Liver (tissue), 3 donors: ENCODE measurements at regions not wholly inside any gene's neighbourhood (a gene's known extent, or its start where the extent isn't known, plus 50 kb on each side); places are given as distances from the start of the nearest gene placed in this dataset.

Experiments used
- RXRA ChIP-seq, 2 donors: IDR thresholded peaks; 2 replicates each; pipeline ENCODE4 v1.6.1; 2017 to 2018; ENCODE audit warnings: antibody characterized with exemption in 2 of 2, mild to moderate bottlenecking in 1 of 2
- TAF1 ChIP-seq: conservative IDR thresholded peaks from 2 replicates; pipeline ENCODE4 v1.6.1; 2016; ENCODE audit warnings: antibody characterized with exemption, mild to moderate bottlenecking
- TF ChIP-seq, protein P1 (sequence below): fragments of 150-350 bp; IDR thresholded peaks from 2 replicates; pipeline ENCODE4 v1.5.1; 2017; ENCODE audit warnings: improper control_type of control experiment, low read depth, low read length; ENCODE audit not compliant: missing input control
- TF ChIP-seq, protein P2 (sequence below): IDR thresholded peaks from 2 replicates; pipeline ENCODE4 v1.6.1; 2016; ENCODE audit warnings: antibody characterized with exemption
- donor health status: healthy.
- donor health status: healthy.

DNA sequence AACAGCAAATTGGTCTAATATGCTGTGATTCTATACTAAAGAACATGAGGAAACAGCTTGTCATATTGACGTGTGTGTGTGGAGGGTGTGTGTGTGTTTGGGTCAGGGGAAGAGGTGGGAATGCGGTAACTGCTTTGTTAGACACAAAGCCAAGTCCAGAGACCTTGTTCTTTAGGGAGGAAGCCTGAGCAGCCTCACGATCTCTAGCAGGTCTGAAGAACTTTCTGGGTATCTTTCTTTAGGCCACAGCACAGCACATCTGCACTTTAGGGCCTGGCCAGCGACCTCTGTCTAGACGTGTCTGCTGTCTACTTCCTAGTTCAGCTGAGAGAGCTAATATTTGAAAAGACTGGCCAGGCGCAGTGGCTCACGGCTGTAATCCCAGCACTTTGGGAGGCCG lies 220.0 kb upstream of the TPRG1 start:
- TF ChIP-seq, protein P1, sequence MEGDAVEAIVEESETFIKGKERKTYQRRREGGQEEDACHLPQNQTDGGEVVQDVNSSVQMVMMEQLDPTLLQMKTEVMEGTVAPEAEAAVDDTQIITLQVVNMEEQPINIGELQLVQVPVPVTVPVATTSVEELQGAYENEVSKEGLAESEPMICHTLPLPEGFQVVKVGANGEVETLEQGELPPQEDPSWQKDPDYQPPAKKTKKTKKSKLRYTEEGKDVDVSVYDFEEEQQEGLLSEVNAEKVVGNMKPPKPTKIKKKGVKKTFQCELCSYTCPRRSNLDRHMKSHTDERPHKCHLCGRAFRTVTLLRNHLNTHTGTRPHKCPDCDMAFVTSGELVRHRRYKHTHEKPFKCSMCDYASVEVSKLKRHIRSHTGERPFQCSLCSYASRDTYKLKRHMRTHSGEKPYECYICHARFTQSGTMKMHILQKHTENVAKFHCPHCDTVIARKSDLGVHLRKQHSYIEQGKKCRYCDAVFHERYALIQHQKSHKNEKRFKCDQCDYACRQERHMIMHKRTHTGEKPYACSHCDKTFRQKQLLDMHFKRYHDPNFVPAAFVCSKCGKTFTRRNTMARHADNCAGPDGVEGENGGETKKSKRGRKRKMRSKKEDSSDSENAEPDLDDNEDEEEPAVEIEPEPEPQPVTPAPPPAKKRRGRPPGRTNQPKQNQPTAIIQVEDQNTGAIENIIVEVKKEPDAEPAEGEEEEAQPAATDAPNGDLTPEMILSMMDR: no peak
- TF ChIP-seq RXRA (IDR thresholded peaks at IDR 0.05) (peak in 1 of 2 donors; percentile 7), TAF1 (no peak)
- TF ChIP-seq, protein P2, sequence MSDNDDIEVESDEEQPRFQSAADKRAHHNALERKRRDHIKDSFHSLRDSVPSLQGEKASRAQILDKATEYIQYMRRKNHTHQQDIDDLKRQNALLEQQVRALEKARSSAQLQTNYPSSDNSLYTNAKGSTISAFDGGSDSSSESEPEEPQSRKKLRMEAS: no peak
